ENCODE measurements at regions not wholly inside any gene's neighbourhood (a gene's known extent, or its start where the extent isn't known, plus 50 kb on each side); places are given as distances from the start of the nearest gene placed in this dataset.
A peak's percentile ranks its signal among the peaks of the same experiment; 100 is the strongest.
"Not testable (repeated sequence)": the region's sequence is repeated elsewhere in the genome, so short reads cannot be mapped to it uniquely, and the experiment has no call there.

DNA sequence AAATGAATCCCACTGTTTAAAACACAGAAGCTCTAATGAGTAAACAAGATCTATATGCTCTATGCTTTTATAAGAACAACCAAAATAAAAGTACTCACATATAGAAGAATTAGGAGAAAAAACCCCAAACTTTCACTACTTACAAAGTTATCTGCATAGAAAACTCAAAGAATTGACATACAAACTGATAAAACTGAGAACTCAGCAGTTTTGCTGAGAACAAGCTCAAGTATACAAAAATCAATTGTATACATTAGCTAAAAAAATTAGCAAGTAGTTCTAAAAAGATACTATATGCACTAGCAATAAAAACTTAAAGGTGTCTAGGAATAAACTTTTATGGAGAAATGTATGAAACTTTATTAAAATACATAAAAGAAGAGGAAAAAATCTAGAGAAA lies 186.2 kb upstream of the KAZN start:
- TF ChIP-seq, protein P1, sequence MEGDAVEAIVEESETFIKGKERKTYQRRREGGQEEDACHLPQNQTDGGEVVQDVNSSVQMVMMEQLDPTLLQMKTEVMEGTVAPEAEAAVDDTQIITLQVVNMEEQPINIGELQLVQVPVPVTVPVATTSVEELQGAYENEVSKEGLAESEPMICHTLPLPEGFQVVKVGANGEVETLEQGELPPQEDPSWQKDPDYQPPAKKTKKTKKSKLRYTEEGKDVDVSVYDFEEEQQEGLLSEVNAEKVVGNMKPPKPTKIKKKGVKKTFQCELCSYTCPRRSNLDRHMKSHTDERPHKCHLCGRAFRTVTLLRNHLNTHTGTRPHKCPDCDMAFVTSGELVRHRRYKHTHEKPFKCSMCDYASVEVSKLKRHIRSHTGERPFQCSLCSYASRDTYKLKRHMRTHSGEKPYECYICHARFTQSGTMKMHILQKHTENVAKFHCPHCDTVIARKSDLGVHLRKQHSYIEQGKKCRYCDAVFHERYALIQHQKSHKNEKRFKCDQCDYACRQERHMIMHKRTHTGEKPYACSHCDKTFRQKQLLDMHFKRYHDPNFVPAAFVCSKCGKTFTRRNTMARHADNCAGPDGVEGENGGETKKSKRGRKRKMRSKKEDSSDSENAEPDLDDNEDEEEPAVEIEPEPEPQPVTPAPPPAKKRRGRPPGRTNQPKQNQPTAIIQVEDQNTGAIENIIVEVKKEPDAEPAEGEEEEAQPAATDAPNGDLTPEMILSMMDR (IDR thresholded peaks at IDR 0.05; ENCODE audit: low read depth, low read length) = no peak
- in situ Hi-C loops (cut with HindIII; ENCODE audit: low sequenced_read_pairs) = no loop called here
- no peak overlapping the region for H3K4me3 ChIP-seq (ENCODE audit: low read depth, low read length)
- DNase-seq (ENCODE audit: low read depth, low spot score) = no peak

DNA sequence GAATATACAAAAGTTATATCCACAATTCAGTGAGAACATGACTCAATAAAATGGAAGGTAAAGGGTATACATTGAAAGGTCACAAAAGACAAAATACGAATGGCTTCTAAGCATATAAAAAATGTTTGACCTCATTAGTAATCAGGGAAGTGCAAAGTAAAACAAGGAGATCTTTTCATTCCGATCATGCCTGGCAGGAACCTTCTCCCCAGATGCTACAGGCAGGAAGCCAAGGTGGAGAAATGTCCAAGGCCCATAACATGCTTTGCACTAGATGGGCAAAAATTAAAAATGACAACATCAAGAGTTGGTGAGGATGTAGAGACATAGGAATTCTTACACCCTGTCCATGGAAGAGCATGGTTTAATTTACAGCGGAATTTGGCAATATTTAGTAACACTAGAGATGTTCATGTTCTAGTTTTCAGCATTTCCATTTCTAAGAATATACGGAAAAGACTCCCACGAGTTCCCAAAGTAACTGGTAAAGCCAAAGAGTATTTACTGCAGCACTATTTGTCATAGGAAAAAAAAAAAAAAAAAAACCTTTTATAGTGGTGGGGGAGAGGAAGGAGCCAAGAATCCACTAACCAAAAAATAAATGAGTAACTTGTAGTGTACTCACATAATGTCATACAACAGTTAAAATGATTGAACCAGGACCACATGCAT lies 184.5 kb upstream of the KAZN start:
- in situ Hi-C loops (cut with HindIII; ENCODE audit: low sequenced_read_pairs) = no loop called here
- DNase-seq (ENCODE audit: low read depth, low spot score) = peak; percentile 57
- no peak overlapping the region for H3K4me3 ChIP-seq (ENCODE audit: low read depth, low read length)
- TF ChIP-seq, protein P1 (IDR thresholded peaks at IDR 0.05; ENCODE audit: low read depth, low read length) = no peak

DNA sequence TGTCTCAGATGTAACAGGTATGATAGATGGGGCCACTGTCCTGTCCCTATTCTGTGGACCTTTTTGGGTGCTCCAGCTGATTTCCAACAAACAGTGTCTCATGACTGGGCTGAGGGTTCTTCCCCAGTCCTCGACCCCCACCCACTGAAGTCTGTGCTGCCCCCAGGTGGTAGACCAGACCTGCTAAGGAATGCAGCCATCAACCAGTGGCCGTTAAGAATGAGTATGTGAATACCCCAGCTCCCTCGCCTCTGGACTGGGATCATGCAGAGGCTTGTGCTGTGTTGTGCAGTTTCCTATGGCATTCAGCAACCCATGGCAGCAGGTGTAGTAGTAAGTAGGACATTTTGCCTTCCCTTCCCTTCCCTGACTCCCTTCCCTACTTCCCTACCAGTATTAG lies 183.1 kb upstream of the KAZN start:
- TF ChIP-seq, protein P1 (IDR thresholded peaks at IDR 0.05; ENCODE audit: low read depth, low read length) = peak; percentile 23
- no peak for DNase-seq (ENCODE audit: low read depth, low spot score)
- in situ Hi-C loops (cut with HindIII; ENCODE audit: low sequenced_read_pairs) = no loop called here
- no peak overlapping the region for H3K4me3 ChIP-seq (ENCODE audit: low read depth, low read length)

DNA sequence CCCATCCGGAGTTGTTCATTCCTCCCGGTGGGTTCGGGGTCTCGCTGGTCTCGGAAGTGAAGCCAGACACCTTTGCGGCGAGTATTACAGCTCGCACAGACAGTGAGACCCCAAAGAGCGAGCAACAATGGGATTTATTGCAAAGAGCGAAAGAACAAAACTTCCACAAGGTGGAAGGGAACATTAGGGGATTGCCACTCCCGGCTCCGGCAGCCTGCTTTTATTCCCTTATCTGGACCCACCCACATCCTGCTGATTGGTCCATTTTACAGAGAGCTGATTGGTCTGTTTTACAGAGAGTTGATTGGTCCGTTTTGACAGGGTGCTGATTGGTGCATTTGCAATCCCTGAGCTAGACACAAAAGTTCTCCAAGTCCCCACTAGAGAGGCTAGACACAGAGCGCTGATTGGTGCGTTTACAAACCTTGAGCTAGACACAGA lies 178.7 kb upstream of the KAZN start:
- DNase-seq (ENCODE audit: low read depth, low spot score); H3K4me3 ChIP-seq (ENCODE audit: low read depth, low read length); in situ Hi-C loops (cut with HindIII; ENCODE audit: low sequenced_read_pairs): not testable (repeated sequence)

DNA sequence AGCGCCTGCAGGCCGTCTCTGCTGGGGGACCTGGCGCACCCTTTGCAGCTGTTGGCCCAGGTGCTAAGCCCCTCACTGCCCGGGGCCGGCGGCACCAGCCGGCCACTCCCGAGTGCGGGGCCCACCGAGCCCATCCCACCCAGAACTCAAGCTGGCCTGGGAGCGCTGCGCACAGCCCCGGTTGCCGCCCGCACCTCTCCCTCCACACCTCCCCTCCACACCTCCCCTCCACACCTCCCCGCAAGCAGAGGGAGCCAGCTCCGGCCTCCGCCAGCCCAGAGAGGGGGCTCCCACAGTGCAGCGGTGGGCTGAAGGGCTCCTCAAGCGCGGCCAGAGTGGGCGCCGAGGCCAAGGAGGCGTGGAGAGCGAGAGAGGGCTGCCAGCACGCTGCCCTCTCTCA lies 177.8 kb upstream of the KAZN start:
- TF ChIP-seq, protein P1 (IDR thresholded peaks at IDR 0.05; ENCODE audit: low read depth, low read length) = no peak
- in situ Hi-C loops (cut with HindIII; ENCODE audit: low sequenced_read_pairs) = no loop called here
- no peak for DNase-seq (ENCODE audit: low read depth, low spot score)
- H3K4me3 ChIP-seq (ENCODE audit: low read depth, low read length) = no peak overlapping the region

DNA sequence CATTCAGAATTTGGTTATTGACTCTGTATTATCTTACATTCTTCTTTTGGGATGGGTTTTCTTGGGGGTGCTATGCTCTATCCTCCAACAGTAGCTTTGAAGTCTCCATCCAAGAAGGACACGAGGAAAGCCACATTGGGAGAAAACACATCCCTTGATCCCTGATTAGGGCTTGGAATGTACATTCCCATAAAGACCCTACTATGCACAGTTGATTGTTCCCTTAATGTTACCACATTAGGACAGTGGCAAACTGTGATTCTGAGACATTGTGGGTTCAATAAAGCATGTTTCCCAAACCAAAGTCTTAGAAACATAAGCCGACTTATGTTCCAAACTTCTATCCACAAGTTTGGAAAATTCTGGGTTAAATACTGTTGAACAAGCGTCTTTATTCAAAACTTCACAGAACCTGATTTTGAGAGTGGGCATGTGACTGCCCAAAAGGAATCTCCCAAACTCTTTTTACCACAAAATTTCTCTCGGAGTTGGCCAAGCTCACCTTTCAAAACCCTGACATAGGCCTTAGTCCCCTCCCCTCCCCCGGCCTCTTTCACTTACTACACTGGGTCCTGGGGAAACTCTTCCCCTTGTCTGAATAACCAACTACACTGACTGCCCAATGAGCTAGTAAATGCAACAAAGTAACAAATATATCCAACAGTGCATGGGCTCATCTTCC lies 177.0 kb upstream of the KAZN start:
- no peak for DNase-seq (ENCODE audit: low read depth, low spot score)
- H3K4me3 ChIP-seq (ENCODE audit: low read depth, low read length) = no peak overlapping the region
- TF ChIP-seq, protein P1 (IDR thresholded peaks at IDR 0.05; ENCODE audit: low read depth, low read length) = no peak
- in situ Hi-C loops (cut with HindIII; ENCODE audit: low sequenced_read_pairs) = no loop called here

DNA sequence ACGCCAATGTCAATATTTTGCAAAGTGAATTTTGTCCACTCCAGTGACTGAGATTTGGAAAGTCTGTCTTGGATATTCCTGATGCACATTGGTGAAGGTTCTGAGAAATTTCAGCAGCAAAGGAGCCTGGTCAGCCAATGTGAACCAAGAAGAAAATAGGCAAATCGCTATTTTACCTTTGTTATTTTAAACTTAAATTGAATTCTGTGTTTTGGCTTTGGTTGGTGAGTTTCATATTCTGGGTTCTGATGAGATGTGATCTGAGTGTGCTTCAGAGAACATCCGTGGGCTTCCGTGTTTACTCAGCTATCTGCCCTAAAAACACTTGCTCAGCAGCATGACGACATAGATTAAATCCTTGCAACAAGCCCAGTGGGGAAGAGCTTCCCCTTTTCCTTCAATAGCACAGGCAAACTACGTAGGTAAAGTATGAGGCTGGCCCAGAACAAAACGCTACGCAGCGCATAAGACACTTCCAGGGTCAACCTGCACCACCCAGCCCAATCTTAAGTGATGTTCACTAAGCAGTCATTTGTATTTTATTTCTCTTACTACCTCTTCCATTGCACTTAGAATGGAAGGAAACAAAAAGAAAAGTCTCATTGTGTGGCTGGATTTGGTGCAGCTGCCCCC lies 176.4 kb upstream of the KAZN start:
- DNase-seq (ENCODE audit: low read depth, low spot score) = no peak
- TF ChIP-seq, protein P1 (IDR thresholded peaks at IDR 0.05; ENCODE audit: low read depth, low read length) = no peak
- H3K4me3 ChIP-seq (ENCODE audit: low read depth, low read length) = no peak overlapping the region
- in situ Hi-C loops (cut with HindIII; ENCODE audit: low sequenced_read_pairs) = no loop called here

Data from astrocyte of the spinal cord (primary cell).